Right lobe of liver (tissue), 4 donors: ENCODE measurements at regions not wholly inside any gene's neighbourhood (a gene's known extent, or its start where the extent isn't known, plus 50 kb on each side); places are given as distances from the start of the nearest gene placed in this dataset.

ENCODE experiments used
- POLR2A ChIP-seq: fragments of 450-650 bp; IDR thresholded peaks from one replicate; pipeline ENCODE4 v1.6.1; 2017; ENCODE audit warnings: antibody characterized with exemption, mild to moderate bottlenecking
- TF ChIP-seq, protein P1 (sequence below), 4 donors: fragments of 200-600 bp in 3 of 4; fragments of 450-650 bp in 1 of 4; IDR thresholded peaks; one replicate each; pipeline versions ENCODE4 v1.5.1 to v1.8.0; 2016 to 2022; ENCODE audit warnings: antibody characterized with exemption in 4 of 4, mild to moderate bottlenecking in 2 of 4
- donor health status: DM: no; HTN: no; CAD: no.
- donor health status: DM: no; HTN: no; CAD: no.
- donor health status: DM: no; HTN: yes; CAD: no.

DNA sequence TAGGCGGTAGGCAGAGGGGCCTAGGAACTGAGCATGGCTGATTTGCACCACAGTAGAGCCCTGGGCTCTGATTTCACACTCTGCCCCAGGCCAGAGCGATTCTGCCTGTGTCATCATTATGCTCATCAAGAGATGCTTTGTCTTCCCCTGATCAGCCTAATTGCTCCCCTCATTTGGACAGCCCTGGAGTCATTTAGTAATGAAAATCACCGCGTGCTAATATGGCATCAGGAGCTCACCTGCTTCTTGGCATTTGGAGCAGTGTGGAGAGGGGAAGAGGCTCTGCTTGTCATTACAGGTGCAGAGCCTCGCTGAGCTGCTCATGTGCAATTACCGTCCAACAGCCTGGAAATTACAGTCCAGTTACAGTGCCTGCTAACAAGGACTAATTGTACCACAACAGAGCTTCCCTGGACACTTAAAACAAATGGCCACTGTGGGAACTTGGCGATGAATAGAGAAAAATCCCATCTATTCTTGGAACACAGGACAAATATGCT, 157.1 kb upstream of the WSCD1 start:
- TF ChIP-seq, protein P1, sequence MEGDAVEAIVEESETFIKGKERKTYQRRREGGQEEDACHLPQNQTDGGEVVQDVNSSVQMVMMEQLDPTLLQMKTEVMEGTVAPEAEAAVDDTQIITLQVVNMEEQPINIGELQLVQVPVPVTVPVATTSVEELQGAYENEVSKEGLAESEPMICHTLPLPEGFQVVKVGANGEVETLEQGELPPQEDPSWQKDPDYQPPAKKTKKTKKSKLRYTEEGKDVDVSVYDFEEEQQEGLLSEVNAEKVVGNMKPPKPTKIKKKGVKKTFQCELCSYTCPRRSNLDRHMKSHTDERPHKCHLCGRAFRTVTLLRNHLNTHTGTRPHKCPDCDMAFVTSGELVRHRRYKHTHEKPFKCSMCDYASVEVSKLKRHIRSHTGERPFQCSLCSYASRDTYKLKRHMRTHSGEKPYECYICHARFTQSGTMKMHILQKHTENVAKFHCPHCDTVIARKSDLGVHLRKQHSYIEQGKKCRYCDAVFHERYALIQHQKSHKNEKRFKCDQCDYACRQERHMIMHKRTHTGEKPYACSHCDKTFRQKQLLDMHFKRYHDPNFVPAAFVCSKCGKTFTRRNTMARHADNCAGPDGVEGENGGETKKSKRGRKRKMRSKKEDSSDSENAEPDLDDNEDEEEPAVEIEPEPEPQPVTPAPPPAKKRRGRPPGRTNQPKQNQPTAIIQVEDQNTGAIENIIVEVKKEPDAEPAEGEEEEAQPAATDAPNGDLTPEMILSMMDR (IDR thresholded peaks at IDR 0.05) = no peak
- TF ChIP-seq POLR2A = no peak
